ENCODE measurements at regions not wholly inside any gene's neighbourhood (a gene's known extent, or its start where the extent isn't known, plus 50 kb on each side); places are given as distances from the start of the nearest gene placed in this dataset.

DNA sequence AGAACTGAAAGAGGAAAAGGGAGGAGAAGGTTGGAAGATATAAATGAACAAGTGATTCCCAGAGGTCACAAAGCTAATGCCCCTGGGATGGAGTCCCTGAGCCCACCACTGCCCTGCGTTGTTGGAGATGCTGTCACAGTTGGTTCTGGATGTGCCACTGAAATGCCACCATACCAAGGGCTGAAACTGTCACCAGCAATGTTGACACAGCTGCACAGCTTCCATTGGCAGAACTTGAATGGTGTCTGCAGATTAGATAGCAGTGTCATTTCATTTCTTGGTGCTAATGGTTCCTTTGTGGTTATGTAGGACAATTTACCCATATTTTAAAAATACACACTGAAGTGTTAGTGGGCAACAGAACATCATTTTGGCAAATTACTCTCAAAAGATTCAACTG lies 120.7 kb downstream of the TBXT start:
- no peak overlapping the region for H3K9ac ChIP-seq (ENCODE audit: low read length)
- no peak overlapping the region for H3K27ac ChIP-seq (ENCODE audit: low read length)
- no peaks in the 10 kb centered on the region for H3K27me3 ChIP-seq (ENCODE audit: control insufficient read depth, insufficient read depth, low read length)
- no peaks in the 10 kb centered on the region for H3K36me3 ChIP-seq (ENCODE audit: control insufficient read depth, low read depth, low read length)
- peaks cover 3% of the 10 kb centered on the region for H3K9me3 ChIP-seq (ENCODE audit: control insufficient read depth, low read depth, low read length)
- H3K4me3 ChIP-seq (ENCODE audit: low read length) = no peak overlapping the region
- H3K4me1 ChIP-seq (ENCODE audit: control insufficient read depth, low read depth, low read length) = no peaks in the 10 kb centered on the region

DNA sequence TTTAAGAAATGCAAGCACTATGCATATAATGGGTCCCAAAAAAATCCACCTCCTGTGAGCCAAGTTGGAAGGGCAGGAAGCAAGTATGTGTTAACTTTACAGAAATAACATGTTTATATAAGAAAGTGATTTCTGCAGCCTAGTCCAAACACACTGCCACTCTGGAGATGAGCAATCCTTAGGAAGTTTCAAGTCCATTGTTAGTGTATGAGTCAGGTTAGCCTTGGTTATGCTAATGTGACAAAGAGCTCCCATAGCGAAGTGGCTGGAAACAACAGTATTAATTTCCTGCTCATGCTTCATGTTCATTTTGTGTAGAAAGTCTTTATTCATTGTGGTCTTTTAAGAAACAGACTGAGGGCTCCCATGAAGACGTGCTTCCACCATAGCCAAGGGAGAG lies 121.4 kb downstream of the TBXT start:
- Histone ChIP-seq H3K27ac (ENCODE audit: low read length) (no peak overlapping the region), H3K27me3 (ENCODE audit: control insufficient read depth, insufficient read depth, low read length) (no peaks in the 10 kb centered on the region), H3K9ac (ENCODE audit: low read length) (no peak overlapping the region), H3K4me3 (ENCODE audit: low read length) (no peak overlapping the region), H3K4me1 (ENCODE audit: control insufficient read depth, low read depth, low read length) (no peaks in the 10 kb centered on the region), H3K9me3 (ENCODE audit: control insufficient read depth, low read depth, low read length) (no peaks in the 10 kb centered on the region), H3K36me3 (ENCODE audit: control insufficient read depth, low read depth, low read length) (no peaks in the 10 kb centered on the region)

DNA sequence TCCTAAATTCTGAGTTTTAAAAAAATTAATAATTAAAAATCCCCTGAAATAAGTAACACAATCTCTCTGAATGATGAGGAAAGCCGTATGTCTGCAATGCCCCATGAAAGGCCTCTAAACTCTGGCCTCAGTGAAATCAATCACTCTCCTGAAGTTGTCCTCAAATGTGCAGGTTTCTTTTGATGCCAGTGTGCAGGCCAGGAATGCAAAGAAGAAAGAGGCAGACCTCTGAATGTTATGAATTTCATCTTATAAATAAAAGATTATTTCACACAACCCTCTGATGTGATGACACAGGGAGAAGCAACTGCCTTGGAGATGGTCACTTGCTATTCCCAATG lies 121.8 kb downstream of the TBXT start:
- no peak overlapping the region for H3K27ac ChIP-seq (ENCODE audit: low read length)
- H3K27me3 ChIP-seq (ENCODE audit: control insufficient read depth, insufficient read depth, low read length) = no peaks in the 10 kb centered on the region
- H3K9me3 ChIP-seq (ENCODE audit: control insufficient read depth, low read depth, low read length) = no peaks in the 10 kb centered on the region
- no peak overlapping the region for H3K9ac ChIP-seq (ENCODE audit: low read length)
- H3K4me1 ChIP-seq (ENCODE audit: control insufficient read depth, low read depth, low read length) = no peaks in the 10 kb centered on the region
- no peak overlapping the region for H3K4me3 ChIP-seq (ENCODE audit: low read length)
- no peaks in the 10 kb centered on the region for H3K36me3 ChIP-seq (ENCODE audit: control insufficient read depth, low read depth, low read length)

DNA sequence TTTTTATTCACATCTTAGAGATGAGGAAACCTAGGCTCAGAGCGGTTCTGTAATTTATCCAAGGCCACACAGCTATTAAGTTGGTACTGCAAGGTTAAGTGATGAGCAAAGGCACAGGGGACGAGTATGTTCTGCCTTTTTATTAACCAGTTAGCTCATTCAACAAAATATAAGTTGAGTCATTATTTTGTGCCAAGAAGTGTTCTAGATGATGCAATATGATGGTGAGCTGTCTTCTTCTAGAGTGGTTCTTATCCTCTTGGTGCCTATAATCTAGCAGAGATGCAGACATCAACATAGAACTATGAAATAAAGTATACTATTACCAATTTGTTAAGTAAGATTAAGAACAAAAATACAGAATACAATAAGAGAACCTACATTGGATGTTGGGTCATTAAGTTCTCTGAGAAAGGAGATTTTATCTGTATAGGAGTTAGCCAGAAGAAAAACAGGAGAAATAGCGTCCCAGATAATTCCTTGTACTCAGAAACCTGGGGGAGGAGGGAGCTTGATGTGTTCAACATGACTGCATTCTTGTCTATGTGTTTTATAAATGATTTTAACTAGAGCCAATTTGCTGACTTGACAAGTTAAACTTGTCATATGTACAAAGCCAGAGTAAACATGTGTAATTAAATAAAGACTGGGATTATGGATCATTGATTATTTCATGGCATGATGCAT lies 122.3 kb downstream of the TBXT start:
- peaks cover 2% of the 10 kb centered on the region for H3K4me1 ChIP-seq (ENCODE audit: control insufficient read depth, low read depth, low read length)
- no peaks in the 10 kb centered on the region for H3K9me3 ChIP-seq (ENCODE audit: control insufficient read depth, low read depth, low read length)
- H3K27ac ChIP-seq (ENCODE audit: low read length) = no peak overlapping the region
- H3K36me3 ChIP-seq (ENCODE audit: control insufficient read depth, low read depth, low read length) = no peaks in the 10 kb centered on the region
- H3K9ac ChIP-seq (ENCODE audit: low read length) = no peak overlapping the region
- H3K27me3 ChIP-seq (ENCODE audit: control insufficient read depth, insufficient read depth, low read length) = no peaks in the 10 kb centered on the region
- no peak overlapping the region for H3K4me3 ChIP-seq (ENCODE audit: low read length)

DNA sequence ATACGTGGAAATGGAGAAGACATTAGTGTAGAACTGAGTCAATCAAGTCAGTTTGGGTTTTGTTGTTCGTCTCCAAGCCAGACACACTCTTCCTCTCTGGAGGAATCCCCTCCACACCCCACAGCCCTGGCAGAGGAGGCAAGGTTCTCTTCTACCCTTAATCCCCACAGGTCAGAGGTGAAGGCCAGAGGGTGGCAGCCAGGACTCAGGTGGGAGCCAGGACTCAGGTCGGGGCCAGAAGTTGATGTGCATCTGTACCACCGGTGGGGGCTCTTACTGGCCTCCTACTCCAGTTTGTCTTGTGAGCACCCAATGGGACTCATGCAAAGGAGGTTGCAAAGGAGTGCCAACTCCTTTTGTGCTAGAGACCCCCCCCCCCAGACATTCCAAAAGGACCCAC lies 126.4 kb downstream of the TBXT start:
- no peak overlapping the region for H3K9ac ChIP-seq (ENCODE audit: low read length)
- H3K36me3 ChIP-seq (ENCODE audit: control insufficient read depth, low read depth, low read length) = no peaks in the 10 kb centered on the region
- no peak overlapping the region for H3K4me3 ChIP-seq (ENCODE audit: low read length)
- H3K27me3 ChIP-seq (ENCODE audit: control insufficient read depth, insufficient read depth, low read length) = no peaks in the 10 kb centered on the region
- peaks cover 10% of the 10 kb centered on the region for H3K4me1 ChIP-seq (ENCODE audit: control insufficient read depth, low read depth, low read length)
- H3K9me3 ChIP-seq (ENCODE audit: control insufficient read depth, low read depth, low read length) = no peaks in the 10 kb centered on the region
- H3K27ac ChIP-seq (ENCODE audit: low read length) = no peak overlapping the region

DNA sequence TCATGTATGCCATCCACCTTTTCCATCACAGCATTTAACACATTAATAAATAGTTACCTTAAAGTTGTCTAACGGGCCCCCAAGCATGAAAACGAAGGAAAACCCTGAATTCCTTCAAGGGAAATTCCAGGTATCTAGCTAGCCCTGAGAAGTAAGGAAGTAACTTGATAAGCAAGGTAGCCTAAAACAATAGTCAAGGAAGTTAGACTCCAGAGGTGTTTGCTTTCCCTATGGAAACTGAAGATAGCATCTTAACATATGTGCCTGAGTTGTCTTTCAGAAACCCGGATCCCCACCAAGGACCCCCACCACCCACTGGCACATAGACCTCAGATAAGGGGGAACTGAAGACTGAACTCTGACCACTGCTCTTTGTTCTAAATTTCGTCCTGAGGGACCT lies 127.4 kb downstream of the TBXT start:
- Histone ChIP-seq H3K9ac (ENCODE audit: low read length) (no peak overlapping the region), H3K36me3 (ENCODE audit: control insufficient read depth, low read depth, low read length) (no peaks in the 10 kb centered on the region), H3K4me1 (ENCODE audit: control insufficient read depth, low read depth, low read length) (peaks cover 10% of the 10 kb centered on the region), H3K9me3 (ENCODE audit: control insufficient read depth, low read depth, low read length) (no peaks in the 10 kb centered on the region), H3K27me3 (ENCODE audit: control insufficient read depth, insufficient read depth, low read length) (no peaks in the 10 kb centered on the region), H3K27ac (ENCODE audit: low read length) (no peak overlapping the region), H3K4me3 (ENCODE audit: low read length) (no peak overlapping the region)

DNA sequence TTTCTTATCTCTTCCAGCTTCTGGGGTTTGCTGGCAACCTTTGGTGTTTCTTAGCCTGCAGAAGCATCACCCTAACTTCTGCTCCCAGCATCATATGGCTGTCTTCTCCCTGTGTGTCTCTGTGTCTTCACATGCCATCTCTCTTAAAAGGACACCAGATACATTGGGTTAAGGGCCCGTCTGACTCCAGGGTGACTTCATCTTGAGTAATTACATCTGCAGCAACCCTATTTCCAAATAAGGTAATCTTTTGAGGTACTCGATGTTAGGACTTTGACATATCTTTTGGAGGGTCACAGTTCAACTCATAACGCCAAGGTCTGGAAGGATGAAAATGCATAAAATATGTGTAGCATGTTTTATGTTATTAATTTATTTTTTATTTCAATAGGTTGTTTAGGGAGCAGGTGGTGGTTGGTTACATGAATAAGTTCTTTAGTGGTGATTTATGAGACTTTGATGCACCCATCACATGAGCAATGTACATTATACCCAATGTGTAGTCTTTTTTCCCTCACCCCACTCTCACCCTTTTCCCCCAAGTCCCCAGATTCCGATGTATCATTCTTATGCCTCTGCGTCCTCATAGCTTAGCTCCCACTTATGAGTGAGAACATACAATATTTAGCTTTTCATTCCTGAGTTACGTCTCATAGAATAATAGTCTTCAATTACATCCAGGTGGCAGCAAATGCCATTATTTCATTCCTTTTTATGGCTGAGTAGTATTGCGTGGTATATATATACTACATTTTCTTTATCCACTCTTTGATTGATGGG lies 131.1 kb downstream of the TBXT start:
- H3K27me3 ChIP-seq (ENCODE audit: control insufficient read depth, insufficient read depth, low read length) = no peaks in the 10 kb centered on the region
- no peak overlapping the region for H3K9ac ChIP-seq (ENCODE audit: low read length)
- H3K4me3 ChIP-seq (ENCODE audit: low read length) = no peak overlapping the region
- no peak overlapping the region for H3K27ac ChIP-seq (ENCODE audit: low read length)
- peaks cover 10% of the 10 kb centered on the region for H3K4me1 ChIP-seq (ENCODE audit: control insufficient read depth, low read depth, low read length)
- no peaks in the 10 kb centered on the region for H3K9me3 ChIP-seq (ENCODE audit: control insufficient read depth, low read depth, low read length)
- no peaks in the 10 kb centered on the region for H3K36me3 ChIP-seq (ENCODE audit: control insufficient read depth, low read depth, low read length)

DNA sequence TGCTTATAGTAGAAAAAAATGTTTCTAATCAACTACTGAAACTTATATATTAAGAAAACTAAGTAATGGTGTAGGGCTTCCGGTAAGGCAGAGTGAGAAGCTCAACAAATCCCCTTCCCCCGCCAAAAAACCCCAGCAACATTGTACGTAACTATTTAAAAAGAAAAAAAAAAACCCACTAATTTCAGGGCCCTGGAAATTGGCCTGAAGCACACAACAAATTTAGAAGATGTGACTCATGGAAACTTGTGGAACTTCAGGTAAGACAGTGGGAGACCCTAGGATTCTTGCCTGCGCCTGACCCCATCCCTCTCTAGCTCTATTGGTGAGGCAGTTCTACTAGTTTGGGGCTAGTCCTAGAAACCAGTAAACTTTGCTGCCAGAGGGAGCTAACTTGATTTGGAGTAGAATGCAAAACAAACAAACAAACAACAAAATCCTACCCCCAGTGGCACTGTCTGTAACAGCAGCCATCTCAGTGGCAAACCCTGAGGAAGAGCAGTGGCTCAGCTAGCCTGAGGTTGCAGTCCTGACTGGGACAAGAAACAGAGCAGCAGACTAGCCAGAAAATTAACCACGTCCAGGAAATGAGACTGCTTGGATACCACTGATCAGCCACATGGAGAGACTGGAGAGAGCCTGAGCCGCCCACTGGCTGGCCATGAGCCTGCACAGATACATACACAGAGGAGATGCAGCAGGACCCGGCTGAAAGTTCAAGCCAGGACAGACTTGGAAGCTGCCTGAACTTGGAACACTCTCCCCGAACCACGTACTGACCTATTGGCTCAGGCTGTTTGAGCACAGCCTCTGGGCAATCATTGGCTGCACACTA lies 135.1 kb downstream of the TBXT start:
- Histone ChIP-seq H3K9me3 (ENCODE audit: control insufficient read depth, low read depth, low read length) (no peaks in the 10 kb centered on the region), H3K27ac (ENCODE audit: low read length) (no peak overlapping the region), H3K4me1 (ENCODE audit: control insufficient read depth, low read depth, low read length) (peaks cover 6% of the 10 kb centered on the region), H3K9ac (ENCODE audit: low read length) (no peak overlapping the region), H3K4me3 (ENCODE audit: low read length) (no peak overlapping the region), H3K27me3 (ENCODE audit: control insufficient read depth, insufficient read depth, low read length) (no peaks in the 10 kb centered on the region), H3K36me3 (ENCODE audit: control insufficient read depth, low read depth, low read length) (no peaks in the 10 kb centered on the region)

DNA sequence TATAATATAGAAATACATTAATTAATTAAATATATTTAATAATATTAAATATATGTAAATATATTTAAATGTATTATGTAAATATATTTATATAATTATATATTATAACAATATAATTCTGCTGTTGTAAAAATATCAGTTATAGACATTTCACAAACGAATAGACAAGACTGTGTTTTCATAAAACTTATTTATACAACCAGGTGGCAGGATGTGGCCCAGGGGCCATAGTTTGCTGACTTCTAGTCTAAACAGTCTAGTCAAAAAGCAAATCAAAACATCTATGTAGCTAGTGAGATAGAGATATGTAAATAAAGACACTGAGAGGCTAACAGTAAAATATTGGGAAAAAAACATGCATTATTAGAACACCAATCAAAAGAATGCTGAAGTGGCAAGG lies 136.4 kb downstream of the TBXT start:
- no peaks in the 10 kb centered on the region for H3K27me3 ChIP-seq (ENCODE audit: control insufficient read depth, insufficient read depth, low read length)
- H3K9me3 ChIP-seq (ENCODE audit: control insufficient read depth, low read depth, low read length) = no peaks in the 10 kb centered on the region

DNA sequence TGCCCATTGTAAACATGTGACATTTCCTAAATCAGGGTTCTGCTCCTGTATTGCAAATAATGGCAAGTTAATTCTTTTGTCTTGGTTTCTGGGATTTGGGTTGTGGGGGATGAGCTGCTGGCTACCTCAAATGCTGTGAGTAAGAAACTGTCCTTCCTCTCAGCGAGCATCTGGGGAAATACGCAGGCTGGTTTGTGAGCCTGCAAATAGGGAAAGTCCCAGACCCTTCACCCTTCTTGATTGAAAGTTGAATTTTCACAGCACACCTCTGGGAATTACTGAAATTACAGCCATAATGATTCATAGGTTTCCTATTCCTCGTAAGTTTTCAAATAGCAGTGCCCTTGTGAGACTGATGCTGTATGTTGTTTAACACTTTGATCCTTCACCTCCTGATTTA lies 138.1 kb downstream of the TBXT start:
- no peak overlapping the region for H3K9ac ChIP-seq (ENCODE audit: low read length)
- H3K4me1 ChIP-seq (ENCODE audit: control insufficient read depth, low read depth, low read length) = peaks cover 6% of the 10 kb centered on the region
- H3K27ac ChIP-seq (ENCODE audit: low read length) = no peak overlapping the region
- H3K36me3 ChIP-seq (ENCODE audit: control insufficient read depth, low read depth, low read length) = no peaks in the 10 kb centered on the region
- no peaks in the 10 kb centered on the region for H3K9me3 ChIP-seq (ENCODE audit: control insufficient read depth, low read depth, low read length)
- H3K27me3 ChIP-seq (ENCODE audit: control insufficient read depth, insufficient read depth, low read length) = no peaks in the 10 kb centered on the region
- no peak overlapping the region for H3K4me3 ChIP-seq (ENCODE audit: low read length)

More for the DNA sequence above, 136.4 kb downstream of the TBXT start:
- Histone ChIP-seq H3K9ac (ENCODE audit: low read length) (no peak overlapping the region), H3K4me1 (ENCODE audit: control insufficient read depth, low read depth, low read length) (peaks cover 6% of the 10 kb centered on the region), H3K4me3 (ENCODE audit: low read length) (no peak overlapping the region), H3K27ac (ENCODE audit: low read length) (no peak overlapping the region), H3K36me3 (ENCODE audit: control insufficient read depth, low read depth, low read length) (no peaks in the 10 kb centered on the region)

DNA sequence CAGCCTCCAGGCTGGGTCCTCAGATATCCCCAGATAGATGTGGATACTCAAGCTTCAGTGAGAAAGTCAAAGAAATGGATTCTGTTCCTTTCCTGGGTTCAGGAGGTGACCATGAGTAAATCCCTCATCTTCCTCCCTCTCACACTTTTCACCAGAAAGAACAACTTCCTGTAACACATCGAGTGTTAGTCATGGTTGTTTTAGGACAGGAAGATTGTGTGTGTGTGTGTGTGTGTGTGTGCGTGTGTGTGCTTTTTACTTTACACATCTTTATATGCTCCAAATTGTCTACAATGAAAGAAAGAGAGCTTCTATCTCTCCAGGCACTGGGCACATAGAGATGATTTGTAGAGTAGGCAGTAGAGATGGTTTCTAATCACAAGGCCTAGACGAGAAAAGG lies 139.9 kb downstream of the TBXT start:
- H3K4me3 ChIP-seq (ENCODE audit: low read length) = no peak overlapping the region
- H3K36me3 ChIP-seq (ENCODE audit: control insufficient read depth, low read depth, low read length) = no peaks in the 10 kb centered on the region
- no peaks in the 10 kb centered on the region for H3K27me3 ChIP-seq (ENCODE audit: control insufficient read depth, insufficient read depth, low read length)
- no peaks in the 10 kb centered on the region for H3K9me3 ChIP-seq (ENCODE audit: control insufficient read depth, low read depth, low read length)
- no peak overlapping the region for H3K9ac ChIP-seq (ENCODE audit: low read length)
- H3K4me1 ChIP-seq (ENCODE audit: control insufficient read depth, low read depth, low read length) = peaks cover 6% of the 10 kb centered on the region
- H3K27ac ChIP-seq (ENCODE audit: low read length) = no peak overlapping the region

Data from iPS-18a (cell line).